ENCODE measurements at regions not wholly inside any gene's neighbourhood (a gene's known extent, or its start where the extent isn't known, plus 50 kb on each side); places are given as distances from the start of the nearest gene placed in this dataset.
"Not testable (repeated sequence)": the region's sequence is repeated elsewhere in the genome, so short reads cannot be mapped to it uniquely, and the experiment has no call there.

- no peak overlapping the region for H2AFZ ChIP-seq (ENCODE audit: low read depth)
- TF ChIP-seq, protein P1, sequence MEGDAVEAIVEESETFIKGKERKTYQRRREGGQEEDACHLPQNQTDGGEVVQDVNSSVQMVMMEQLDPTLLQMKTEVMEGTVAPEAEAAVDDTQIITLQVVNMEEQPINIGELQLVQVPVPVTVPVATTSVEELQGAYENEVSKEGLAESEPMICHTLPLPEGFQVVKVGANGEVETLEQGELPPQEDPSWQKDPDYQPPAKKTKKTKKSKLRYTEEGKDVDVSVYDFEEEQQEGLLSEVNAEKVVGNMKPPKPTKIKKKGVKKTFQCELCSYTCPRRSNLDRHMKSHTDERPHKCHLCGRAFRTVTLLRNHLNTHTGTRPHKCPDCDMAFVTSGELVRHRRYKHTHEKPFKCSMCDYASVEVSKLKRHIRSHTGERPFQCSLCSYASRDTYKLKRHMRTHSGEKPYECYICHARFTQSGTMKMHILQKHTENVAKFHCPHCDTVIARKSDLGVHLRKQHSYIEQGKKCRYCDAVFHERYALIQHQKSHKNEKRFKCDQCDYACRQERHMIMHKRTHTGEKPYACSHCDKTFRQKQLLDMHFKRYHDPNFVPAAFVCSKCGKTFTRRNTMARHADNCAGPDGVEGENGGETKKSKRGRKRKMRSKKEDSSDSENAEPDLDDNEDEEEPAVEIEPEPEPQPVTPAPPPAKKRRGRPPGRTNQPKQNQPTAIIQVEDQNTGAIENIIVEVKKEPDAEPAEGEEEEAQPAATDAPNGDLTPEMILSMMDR (conservative IDR thresholded peaks at IDR 0.05; ENCODE audit: low read depth, low read length): no peak
- no peaks in the 10 kb centered on the region for H3K27me3 ChIP-seq (ENCODE audit: insufficient read depth, low read depth)
Observed at GRCh38 chr3:11910971-11911531, 64.4 kb upstream of the TAMM41 start.

DNA sequence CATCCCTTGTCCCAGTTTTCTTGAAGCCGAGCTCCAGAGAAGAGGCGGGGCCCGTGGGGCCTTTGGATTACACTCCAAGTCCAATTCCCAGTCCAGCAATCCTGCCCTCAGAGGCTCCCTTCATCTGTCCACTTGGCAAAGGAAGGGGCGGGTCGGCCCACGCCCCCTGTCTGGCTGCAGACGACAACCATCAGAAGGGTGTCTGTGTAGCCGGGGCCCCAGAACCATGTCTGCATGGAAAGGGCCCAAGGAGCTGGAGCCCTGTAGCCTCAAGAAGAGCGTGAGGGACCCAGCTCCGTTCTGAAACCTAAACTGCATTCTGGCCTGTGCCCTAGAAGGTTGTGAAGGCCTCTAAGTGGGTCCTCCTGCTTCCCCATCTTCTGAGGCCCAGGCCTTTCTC, 65.2 kb upstream of the TAMM41 start:
- H3K4me3 ChIP-seq (IDR thresholded peaks at IDR 0.05; ENCODE audit: insufficient read depth, low read depth, low read length); H3K79me2 ChIP-seq (ENCODE audit: insufficient read depth, low read depth); H4K20me1 ChIP-seq (ENCODE audit: insufficient read depth); H2AFZ ChIP-seq (ENCODE audit: low read depth); H3K27me3 ChIP-seq (ENCODE audit: insufficient read depth, low read depth); H3K27ac ChIP-seq; H3K4me1 ChIP-seq (ENCODE audit: low read depth, poor library complexity, severe bottlenecking); H3K9ac ChIP-seq; H3K36me3 ChIP-seq (ENCODE audit: insufficient read depth); H3K4me2 ChIP-seq: not testable (repeated sequence)

More at GRCh38 chr3:11910971-11911531, 64.4 kb upstream of the TAMM41 start:
- Histone ChIP-seq H3K9ac (no peak overlapping the region), H3K36me3 (ENCODE audit: insufficient read depth) (no peaks in the 10 kb centered on the region), H3K27ac (no peak overlapping the region), H3K4me3 (IDR thresholded peaks at IDR 0.05; ENCODE audit: insufficient read depth, low read depth, low read length) (no peak overlapping the region), H3K4me2 (no peak overlapping the region), H3K79me2 (ENCODE audit: insufficient read depth, low read depth) (no peaks in the 10 kb centered on the region), H3K4me1 (ENCODE audit: low read depth, poor library complexity, severe bottlenecking) (peaks cover 2% of the 10 kb centered on the region), H4K20me1 (ENCODE audit: insufficient read depth) (no peaks in the 10 kb centered on the region)

DNA sequence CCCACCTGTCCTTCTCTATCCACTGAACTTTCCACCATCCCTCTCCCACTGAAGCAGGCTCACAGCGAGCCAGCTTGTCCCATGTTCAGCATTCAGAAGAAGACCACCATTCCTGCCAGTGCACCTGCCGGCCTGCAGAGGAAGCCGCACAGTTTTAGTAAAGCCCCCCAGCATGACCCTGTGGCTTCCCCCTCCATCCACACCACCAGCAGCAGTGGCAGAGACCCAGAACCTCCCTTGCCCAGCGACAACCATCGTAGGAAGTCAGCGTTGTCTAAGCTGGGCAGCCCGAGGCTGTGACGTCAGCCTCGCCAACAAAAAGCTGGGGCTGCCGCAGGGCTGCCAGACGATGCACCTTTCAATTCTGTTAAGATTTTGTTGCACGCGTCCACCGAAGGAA, 66.6 kb upstream of the TAMM41 start:
- TF ChIP-seq, protein P1 (conservative IDR thresholded peaks at IDR 0.05; ENCODE audit: low read depth, low read length): no peak
- H3K27ac ChIP-seq: no peak overlapping the region
- no peak overlapping the region for H3K9ac ChIP-seq
- H2AFZ ChIP-seq (ENCODE audit: low read depth): no peak overlapping the region
- H3K4me2 ChIP-seq: no peak overlapping the region
- H3K27me3 ChIP-seq (ENCODE audit: insufficient read depth, low read depth): no peaks in the 10 kb centered on the region
- no peaks in the 10 kb centered on the region for H4K20me1 ChIP-seq (ENCODE audit: insufficient read depth)
- H3K79me2 ChIP-seq (ENCODE audit: insufficient read depth, low read depth): no peaks in the 10 kb centered on the region
- H3K4me1 ChIP-seq (ENCODE audit: low read depth, poor library complexity, severe bottlenecking): peaks cover 10% of the 10 kb centered on the region
- no peak overlapping the region for H3K4me3 ChIP-seq (IDR thresholded peaks at IDR 0.05; ENCODE audit: insufficient read depth, low read depth, low read length)
- no peaks in the 10 kb centered on the region for H3K36me3 ChIP-seq (ENCODE audit: insufficient read depth)

DNA sequence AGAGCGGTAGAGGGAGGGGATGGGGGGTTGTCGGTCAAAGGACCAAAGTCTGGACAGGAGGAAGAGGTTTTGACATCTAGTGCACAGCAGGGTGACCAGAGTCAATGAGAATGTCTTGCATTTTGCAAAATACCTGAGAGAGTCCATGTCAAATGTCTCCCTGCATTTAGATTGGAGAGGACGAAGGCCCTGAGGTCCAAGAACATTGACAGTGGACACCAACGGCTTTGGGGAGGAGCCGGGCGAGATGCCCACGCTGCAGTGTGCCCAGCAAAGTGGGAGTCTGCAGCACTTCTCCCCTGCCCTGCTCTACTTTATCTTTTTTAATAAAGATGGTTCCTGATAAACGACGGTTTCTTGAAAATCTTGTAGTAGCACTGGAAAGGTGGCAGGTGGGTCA, 67.4 kb upstream of the TAMM41 start:
- Histone ChIP-seq H3K9ac (no peak overlapping the region), H3K4me3 (IDR thresholded peaks at IDR 0.05; ENCODE audit: insufficient read depth, low read depth, low read length) (no peak overlapping the region), H3K79me2 (ENCODE audit: insufficient read depth, low read depth) (no peaks in the 10 kb centered on the region), H3K4me1 (ENCODE audit: low read depth, poor library complexity, severe bottlenecking) (peaks cover 10% of the 10 kb centered on the region), H3K36me3 (ENCODE audit: insufficient read depth) (no peaks in the 10 kb centered on the region), H2AFZ (ENCODE audit: low read depth) (no peak overlapping the region), H4K20me1 (ENCODE audit: insufficient read depth) (no peaks in the 10 kb centered on the region), H3K27ac (no peak overlapping the region), H3K4me2 (no peak overlapping the region), H3K27me3 (ENCODE audit: insufficient read depth, low read depth) (no peaks in the 10 kb centered on the region)
- TF ChIP-seq, protein P1 (conservative IDR thresholded peaks at IDR 0.05; ENCODE audit: low read depth, low read length): no peak

DNA sequence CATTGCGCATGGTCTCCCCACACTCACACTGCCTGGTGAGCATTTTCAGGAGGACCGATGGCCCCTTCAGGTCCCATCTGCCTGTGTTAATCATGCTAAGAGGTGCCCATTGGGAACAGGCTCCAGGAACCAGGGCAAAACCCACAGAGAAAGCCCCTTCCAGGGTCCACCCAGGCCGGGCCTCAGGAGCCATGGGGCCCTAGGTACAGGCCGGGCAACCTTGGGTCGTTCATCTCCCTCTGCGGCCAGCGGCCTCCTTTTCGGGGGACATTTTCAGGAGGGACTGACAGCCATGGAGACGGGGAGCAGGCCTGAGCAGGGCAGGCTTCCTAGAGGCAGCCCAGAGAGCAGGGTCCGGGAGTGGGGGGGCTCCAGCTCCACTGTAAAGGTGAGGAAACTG, 68.0 kb upstream of the TAMM41 start:
- Histone ChIP-seq H4K20me1 (ENCODE audit: insufficient read depth) (no peaks in the 10 kb centered on the region), H3K9ac (no peak overlapping the region), H3K79me2 (ENCODE audit: insufficient read depth, low read depth) (no peaks in the 10 kb centered on the region), H3K27me3 (ENCODE audit: insufficient read depth, low read depth) (no peaks in the 10 kb centered on the region), H3K27ac (no peak overlapping the region), H3K4me1 (ENCODE audit: low read depth, poor library complexity, severe bottlenecking) (peaks cover 10% of the 10 kb centered on the region), H3K4me3 (IDR thresholded peaks at IDR 0.05; ENCODE audit: insufficient read depth, low read depth, low read length) (no peak overlapping the region), H2AFZ (ENCODE audit: low read depth) (no peak overlapping the region), H3K36me3 (ENCODE audit: insufficient read depth) (no peaks in the 10 kb centered on the region), H3K4me2 (no peak overlapping the region)
- TF ChIP-seq, protein P1 (conservative IDR thresholded peaks at IDR 0.05; ENCODE audit: low read depth, low read length): no peak
